Heart left ventricle (tissue), 13 donors: ENCODE measurements at regions not wholly inside any gene's neighbourhood (a gene's known extent, or its start where the extent isn't known, plus 50 kb on each side); places are given as distances from the start of the nearest gene placed in this dataset.

Experiments used
- POLR2A ChIP-seq, 2 donors: fragments of 450-650 bp; IDR thresholded peaks; one replicate each; pipeline ENCODE4 v1.6.1; 2017; ENCODE audit warnings: antibody characterized with exemption in 2 of 2, mild to moderate bottlenecking in 2 of 2, moderate library complexity in 2 of 2
- TF ChIP-seq, protein P1 (sequence below), 12 donors: fragments of 200-600 bp; sonication (generic) in 4 of 12; IDR thresholded peaks; one replicate each; pipeline versions ENCODE4 v1.5.0 to v1.8.0; 2018 to 2022; ENCODE audit warnings: antibody characterized with exemption in 12 of 12, mild to moderate bottlenecking in 5 of 12
- donor health status: ischemic (EF 13 %, LVEDD 7.1; RV severe dilation, severe dysfunction).
- donor health status: DM: no; HTN: yes; CAD: no.
- donor health status: DM: no; HTN: no; CAD: no.
- donor health status: ischemic (EF 25% LVEDD 6.9; RV normal size, moderate dysfunction).
- donor health status: ischemic (EF 25% LVEDD 5.7; RV mildly dilated, moderate dysfunction).
- donor health status: ischemic (EF 35%, LVEDD 5.7; RV mildly dilated, moderate dysfunction).
- donor health status: nonischemic (EF 11% LVEDD 7.7; RV severe dilation, severe dysfunction).
- donor health status: DM: yes; HTN: yes; CAD: no.
- donor health status: PGD.
- donor health status: ischemic (EF 29% LVEDD 5.4; RV normal size, mild dysfunction).
- donor health status: nonischemic (EF 23%, LVEDD 6.1; RV moderate dilation, normal function).

DNA sequence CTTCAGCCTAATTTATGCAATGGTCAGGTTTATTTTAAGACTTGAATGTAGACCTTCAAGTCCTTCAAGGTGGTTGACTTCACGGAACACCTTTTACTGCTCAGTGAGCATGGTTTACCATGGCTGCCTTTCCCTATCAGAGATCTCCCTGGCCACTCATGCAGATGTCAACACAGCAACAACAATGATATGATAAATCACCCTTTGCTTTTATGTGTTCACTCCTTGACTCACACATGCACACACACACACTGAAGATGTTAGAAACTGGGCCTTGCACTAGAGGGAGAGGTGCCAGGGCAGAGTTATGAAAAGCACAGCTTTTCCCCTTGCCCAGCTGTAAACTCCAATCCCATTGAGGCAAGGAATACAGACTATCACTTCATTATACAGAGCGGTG is 134.4 kb downstream of the WNT5A start:
- TF ChIP-seq, protein P1, sequence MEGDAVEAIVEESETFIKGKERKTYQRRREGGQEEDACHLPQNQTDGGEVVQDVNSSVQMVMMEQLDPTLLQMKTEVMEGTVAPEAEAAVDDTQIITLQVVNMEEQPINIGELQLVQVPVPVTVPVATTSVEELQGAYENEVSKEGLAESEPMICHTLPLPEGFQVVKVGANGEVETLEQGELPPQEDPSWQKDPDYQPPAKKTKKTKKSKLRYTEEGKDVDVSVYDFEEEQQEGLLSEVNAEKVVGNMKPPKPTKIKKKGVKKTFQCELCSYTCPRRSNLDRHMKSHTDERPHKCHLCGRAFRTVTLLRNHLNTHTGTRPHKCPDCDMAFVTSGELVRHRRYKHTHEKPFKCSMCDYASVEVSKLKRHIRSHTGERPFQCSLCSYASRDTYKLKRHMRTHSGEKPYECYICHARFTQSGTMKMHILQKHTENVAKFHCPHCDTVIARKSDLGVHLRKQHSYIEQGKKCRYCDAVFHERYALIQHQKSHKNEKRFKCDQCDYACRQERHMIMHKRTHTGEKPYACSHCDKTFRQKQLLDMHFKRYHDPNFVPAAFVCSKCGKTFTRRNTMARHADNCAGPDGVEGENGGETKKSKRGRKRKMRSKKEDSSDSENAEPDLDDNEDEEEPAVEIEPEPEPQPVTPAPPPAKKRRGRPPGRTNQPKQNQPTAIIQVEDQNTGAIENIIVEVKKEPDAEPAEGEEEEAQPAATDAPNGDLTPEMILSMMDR (IDR thresholded peaks at IDR 0.05): no peak
- no peak for TF ChIP-seq POLR2A (IDR thresholded peaks at IDR 0.05)
